OCI-LY7 (cell line): ENCODE measurements at regions not wholly inside any gene's neighbourhood (a gene's known extent, or its start where the extent isn't known, plus 50 kb on each side); places are given as distances from the start of the nearest gene placed in this dataset.

Source experiments
- CTCF ChIP-seq: fragments of 200-600 bp; sonication (generic); conservative IDR thresholded peaks from 2 replicates; pipeline ENCODE4 v1.5.1; 2014; ENCODE audit warnings: mild to moderate bottlenecking, antibody characterized with exemption, low read length, moderate library complexity, mixed read lengths
- EZH2phosphoT487 ChIP-seq: fragments of 200-600 bp; sonication (generic); IDR thresholded peaks from 2 replicates; pipeline ENCODE4 v1.6.1; 2018; ENCODE audit warnings: low read depth, borderline replicate concordance, mild to moderate bottlenecking, mixed run types, antibody characterized with exemption, low read length, moderate library complexity, mixed read lengths

GRCh38 chr6:91886183-91886795 lies 1299.4 kb upstream of the MAP3K7 start:
- TF ChIP-seq EZH2phosphoT487 = no peak
- no peak for TF ChIP-seq CTCF
